ENCODE measurements at regions not wholly inside any gene's neighbourhood (a gene's known extent, or its start where the extent isn't known, plus 50 kb on each side); places are given as distances from the start of the nearest gene placed in this dataset.

DNA sequence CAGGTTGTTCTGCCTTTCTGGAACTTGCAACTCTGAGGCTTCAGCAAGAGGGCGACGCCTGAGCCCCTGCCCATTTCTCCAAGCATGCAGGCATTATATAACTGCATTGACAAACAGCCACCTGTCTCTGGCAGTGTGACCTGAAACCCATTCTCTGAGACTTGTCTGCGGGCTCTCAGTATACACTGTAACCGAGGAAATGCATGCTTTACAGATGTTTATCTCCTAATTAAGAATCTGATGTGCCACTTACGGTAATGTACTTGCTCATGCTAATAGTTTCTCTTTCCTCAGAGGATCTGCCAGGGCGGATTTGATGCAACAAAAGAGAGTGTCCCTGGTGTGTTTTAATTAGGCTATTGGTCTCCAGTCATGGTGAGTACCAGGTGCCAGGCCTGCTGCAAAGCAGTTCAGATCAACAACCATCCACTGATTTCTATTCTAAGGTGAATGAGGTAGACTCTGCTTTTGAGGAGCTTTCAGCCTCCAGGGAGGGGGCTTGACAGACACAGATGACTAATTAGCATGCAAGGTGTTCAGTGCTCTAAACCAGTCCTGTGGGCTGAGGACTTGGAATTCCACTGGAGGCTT lies 593.7 kb upstream of the KLF4 start:
- DNase-seq = no peak

DNA sequence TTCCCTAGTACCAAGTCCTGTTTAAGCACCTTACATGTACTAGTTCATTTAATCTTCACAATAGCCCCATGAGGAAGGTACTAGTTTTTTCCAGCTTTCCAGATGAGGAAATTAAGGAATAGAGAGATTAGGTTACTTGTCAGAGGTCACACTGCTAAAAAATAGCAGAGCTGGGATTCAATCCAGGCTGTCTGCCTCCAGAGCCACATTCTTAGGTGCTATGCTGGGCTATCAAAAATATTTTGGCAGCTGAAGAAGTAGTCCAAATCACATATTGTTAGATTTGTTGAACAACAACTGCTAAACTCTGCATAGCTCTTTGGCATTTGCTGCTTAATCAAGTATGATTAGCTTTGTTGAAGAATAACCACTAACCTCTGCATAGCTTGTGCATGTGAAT lies 591.5 kb upstream of the KLF4 start:
- DNase-seq = no peak

DNA sequence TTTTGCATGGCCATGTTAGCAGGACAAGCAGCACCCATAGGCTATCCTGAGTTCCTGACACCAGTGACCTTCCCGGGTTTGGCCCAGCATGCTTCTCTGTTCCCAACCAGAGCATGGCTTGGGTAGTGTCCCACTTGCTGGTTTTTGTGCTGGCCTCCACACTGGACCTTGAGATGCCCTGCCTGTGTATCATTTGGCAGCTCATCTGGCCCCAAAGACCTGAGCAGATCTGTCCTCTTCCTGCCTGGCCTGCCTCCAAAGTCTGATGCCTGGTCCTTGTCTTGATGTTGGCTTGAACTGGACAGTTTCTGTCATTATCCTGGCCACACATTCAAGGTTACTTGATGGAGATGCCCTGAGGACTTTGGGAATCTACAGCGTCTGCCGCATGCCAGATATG lies 590.7 kb upstream of the KLF4 start:
- DNase-seq = no peak

DNA sequence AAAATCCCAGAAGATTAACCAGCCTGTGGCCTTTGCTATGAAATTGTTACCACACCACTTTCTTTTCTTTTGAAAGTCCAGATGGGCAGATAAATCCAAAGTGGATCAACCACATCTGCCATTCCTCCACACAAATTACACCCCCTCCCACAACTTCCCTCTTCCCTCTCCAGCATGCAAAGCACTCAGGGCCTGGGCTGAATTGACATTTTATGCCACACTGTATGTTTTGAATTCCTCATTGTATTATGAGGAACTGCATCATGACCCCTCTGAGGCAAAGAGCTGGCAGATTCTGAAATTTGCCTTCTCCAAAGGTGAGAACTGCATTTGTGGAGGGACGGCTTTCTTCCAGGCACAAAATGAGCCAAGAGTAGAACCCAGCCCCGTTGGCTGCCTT lies 589.2 kb upstream of the KLF4 start:
- DNase-seq = no peak

DNA sequence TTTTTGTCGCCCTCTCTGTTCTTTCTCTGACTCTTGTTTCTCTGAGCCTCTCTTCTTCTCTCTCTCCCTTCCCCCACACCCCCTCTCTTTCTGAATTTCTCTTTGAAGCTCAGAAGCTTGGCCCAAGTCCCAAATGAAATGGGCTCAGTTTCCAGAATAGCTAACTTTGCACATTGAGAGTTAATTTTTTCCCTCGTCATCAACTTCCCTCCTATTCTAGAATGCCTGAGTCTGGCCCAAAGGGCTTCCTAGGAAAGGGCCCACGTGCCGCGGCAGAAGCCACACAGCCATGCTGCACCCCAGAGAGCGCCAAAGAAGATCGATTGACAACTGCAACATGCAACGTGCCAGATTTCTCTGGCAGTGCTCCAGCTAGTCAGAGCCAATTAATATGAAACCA lies 588.8 kb upstream of the KLF4 start:
- DNase-seq = no peak

DNA sequence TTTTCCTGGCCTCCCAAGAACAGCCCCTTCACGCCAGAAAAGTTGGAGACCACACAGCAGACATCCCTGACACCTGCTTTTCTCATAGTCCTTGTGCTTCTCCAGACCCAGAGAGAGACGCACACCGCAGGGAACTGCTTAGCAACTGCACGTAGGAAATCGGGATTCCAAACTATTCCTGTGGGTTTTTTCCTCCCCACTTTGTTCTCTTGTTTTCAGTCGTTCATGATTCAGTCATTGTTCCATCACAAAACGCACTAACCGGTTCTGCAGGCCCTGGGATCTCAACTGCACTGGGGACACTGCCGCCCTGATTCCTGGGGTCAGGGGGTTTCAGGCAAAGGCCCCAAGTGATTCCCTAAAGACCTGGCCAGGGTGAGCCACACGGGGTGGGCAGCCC lies 588.0 kb upstream of the KLF4 start:
- DNase-seq = no peak

DNA sequence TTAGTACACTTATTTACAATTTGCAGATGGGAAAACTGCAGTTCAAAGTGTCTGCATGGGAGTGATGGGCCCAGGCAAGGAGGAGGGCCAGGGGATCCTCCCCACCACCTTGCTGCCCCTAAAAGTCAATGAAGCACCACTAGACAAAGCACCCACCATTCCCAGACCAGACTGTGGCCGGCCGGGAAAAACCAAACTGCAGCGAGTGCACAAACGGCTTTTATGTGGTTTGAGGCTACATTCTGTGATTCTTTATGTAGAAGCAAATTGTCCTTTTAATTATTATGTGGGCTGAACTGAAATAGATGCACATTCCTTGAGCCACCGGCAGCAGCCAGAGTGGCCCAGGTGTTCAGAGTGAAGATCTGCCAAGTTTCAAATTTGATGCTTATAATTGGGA lies 585.3 kb upstream of the KLF4 start:
- DNase-seq = no peak

DNA sequence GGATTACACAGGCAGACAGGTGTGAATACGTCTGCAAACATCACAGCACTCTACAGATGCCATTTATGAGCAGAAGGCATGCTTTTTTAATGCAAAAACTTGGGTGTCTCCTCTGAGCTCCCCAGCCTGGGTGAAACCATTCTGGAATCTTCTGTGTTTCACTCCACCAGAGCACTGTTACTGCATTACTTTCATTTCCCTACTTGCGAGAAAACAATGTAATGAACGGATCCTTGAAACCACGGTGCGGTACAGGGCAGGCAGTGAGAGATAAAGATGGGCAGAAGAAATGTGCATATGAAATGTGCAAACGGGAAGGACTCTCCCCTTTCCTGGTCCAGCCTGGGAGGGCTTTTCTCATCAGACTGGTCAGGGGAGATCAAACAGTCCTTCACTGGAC lies 584.3 kb upstream of the KLF4 start:
- DNase-seq = no peak

DNA sequence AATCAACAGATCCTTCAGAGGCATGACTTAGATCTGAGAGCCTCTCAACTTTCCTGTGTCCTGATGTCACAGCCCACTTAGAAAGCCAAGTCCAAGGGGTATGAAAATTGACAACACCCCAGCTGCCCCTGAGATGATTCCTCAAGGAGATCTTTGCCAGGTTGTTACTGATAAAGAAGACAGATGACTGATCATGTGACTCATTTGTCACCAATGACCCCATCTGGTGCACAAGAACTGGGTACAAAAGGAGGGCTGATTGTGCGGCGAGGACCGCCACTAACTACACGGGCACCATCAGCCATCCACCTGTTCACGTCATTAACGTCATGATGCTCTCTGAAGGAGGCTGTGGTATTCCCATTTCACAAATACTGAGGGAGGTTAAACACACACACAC lies 583.2 kb upstream of the KLF4 start:
- no peak for DNase-seq

DNA sequence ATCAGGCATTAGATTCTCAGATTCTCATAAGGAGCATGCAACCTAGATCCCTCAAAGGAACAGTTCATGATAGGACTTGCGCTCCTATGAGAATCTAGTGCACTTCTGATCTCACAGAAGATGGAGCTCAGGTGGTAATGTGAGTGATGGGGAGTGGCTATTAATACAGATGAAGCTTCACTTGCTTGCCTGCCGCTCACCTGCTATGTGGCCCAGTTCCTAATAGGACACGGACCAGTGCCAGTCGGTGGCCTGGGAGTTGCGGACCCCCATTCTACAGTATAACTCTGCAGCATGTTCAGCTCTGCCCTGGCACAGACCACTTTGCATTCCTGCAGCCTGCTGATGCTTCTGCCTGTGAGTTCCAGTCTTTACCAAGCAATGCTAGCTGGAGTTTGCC lies 581.3 kb upstream of the KLF4 start:
- no peak for DNase-seq

DNA sequence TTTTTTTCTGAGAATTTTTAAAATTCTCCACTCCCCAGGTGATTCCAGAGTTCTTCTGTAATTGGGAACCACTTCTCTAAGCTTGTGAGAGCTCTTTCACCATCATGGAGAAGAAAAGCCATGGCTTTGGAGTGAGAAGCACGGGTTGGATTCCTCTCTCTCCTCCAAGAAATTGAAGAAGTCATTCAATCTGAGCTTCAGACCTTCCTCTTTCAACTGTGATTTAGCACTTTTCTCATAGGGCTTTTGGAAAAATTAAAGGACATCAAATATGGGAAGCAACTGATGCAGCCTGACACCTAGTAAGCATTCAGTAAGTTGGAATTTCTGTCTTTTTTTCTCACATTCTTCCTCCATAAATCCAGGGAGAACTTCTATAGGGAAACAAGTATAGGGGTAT lies 580.4 kb upstream of the KLF4 start:
- no peak for DNase-seq

DNA sequence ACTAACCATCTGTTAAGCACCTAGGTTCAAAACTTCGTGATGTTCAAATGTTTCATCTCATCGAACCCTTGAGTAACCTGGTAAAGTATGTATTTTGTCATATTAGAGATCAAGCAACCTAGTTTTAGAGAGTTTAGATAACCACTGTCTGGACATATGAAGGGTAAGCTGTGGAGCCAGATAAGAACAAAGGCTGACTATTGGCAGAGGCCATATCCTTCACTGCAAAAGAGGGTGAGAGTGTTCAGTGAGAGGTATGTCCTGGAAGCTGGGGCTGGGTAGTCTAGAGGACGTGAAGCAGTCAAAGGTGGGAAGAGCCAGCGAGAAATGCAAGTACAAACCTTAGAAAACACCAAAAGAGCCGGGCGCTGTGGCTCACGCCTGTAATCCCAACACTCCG lies 573.1 kb upstream of the KLF4 start:
- no peak for DNase-seq

DNA sequence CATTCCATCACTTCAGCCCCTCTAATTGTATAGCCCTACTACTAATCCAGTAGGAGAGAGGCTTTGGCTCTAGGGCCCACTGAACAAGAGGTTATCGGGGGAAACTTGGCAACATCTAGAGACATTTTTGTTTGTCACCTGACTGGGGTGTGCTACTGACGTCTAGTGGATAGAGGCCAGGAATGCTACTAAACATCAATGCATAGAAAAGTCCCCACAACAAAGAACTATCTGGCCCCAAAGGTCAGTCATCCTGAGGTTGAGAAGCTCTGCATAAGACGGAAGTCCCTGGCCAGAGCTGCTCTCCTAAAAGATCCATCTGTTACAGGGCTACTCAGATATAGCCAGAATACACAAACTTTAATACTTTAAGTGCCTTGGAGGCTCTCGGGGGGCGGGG lies 570.6 kb upstream of the KLF4 start:
- DNase-seq = no peak

DNA sequence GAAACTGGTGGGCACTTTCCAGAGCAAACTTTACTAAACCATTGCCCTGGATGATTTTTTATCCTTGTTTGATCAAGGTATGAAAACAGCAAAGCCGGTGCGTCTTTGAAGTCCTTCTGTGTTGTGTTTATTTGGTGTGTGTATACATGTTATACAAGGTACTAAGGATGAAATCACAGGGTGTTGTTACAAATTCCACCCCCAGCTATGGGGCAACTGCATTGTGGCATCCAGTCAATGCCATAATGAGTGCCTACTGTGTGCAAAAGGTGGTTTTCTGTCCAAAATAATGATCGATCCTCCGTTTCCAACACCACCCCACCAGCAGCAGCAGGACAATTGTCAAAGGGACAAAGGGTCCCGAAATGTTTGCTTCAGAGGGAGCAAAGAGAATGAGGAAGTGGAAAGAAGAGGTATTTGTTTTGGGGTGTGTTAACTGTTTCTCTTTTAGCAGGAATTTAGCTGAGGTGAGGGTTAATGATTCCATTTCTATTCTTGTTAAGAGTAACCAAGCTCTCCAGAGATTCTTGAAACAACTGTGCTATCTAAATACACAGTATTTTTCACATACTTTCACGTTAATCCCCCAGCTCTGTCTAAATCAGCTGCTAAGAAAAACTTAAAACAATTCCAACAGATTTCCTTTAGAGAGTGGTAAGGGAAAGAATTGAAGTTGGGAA lies 568.7 kb upstream of the KLF4 start:
- DNase-seq = no peak

DNA sequence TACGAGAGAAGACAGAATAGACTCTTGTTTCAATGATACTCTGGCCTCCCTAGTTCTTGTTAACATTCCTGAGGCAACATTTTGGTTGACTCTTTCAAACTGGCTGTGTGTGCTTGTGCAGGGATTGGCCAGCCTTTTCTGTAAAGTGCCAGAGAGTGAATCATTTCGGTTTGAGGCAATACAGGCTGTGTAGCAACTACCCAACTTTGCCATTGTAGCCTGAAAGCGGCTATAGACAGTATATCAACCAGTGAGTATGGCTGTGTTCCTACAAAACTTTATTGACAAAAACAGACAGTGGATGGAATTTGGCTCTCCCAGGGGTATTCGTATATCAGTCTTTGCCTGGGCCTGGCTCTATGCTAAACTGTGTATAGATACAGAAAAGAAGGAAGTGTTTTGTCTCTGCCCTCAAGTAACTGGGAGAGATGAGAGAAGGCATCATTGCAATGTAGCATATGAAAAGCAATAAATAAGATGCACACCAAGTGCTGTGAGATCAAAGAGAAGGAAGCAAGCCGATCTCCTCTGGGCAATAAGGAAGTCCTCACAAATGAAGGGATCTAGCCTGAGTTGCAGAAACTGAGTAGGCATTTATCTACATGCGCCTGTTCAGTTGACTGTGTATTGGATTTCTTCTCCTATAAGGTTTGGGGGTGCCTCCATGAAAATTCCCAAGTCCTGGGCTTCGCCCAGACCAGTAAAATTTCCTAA lies 568.0 kb upstream of the KLF4 start:
- DNase-seq = no peak

DNA sequence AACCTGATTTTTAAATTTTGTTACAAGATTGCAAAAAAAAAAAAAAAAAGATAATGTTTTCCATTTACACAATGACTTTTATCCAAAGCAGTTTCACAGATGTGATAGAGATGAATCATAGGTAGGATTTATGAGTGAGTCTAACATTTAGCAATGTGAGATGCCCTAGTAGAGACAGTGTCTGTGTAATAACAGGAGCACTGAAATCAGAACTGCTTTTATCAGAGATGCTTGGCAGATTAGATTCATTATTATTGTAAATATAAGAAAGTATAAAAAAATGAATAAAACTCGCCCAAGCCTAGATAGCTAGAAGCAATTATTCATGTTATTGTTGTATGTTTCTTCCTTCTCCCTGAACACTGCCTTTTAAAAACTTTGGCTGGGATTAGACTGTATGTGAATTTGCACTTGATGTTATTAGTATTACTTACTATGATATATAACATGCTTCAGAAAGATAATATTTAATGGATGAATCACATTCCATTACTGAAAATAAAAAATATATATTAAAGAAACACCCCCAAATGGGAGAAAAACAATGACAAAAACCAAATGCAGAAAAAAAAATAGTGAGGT lies 567.3 kb upstream of the KLF4 start:
- no peak for DNase-seq

DNA sequence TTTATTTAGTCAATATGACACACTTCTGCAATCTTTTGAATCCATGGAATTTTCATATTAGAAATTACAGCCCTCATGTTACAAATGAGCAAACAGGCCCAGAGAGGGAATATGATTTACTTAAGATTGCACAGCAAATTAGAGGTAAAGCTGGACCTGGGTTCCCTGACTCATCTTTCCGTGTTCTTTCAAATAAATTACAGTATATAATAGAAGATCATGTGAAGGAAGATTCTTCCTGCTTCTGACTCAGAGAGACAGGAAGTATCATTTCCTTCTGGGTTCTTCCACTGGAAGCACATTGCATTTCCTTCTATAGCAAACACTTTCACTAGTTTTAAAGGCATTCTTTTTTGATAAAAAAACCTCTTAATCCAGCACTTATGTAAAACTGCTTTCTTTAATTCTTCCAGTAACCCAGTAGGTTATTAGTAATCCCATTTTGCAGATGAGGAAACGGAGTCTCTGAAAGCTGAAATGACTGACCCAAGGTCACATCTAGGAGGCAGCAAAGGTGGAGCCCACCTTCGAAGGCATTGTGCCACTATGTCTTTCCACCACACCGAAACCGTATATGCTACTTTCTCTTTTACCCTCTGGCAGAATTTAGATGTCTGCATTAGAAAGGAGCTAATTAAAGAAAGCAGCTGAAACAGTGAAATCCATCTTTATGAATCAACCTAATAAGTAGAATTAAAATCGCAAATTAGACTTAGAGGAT lies 566.7 kb upstream of the KLF4 start:
- no peak for DNase-seq

DNA sequence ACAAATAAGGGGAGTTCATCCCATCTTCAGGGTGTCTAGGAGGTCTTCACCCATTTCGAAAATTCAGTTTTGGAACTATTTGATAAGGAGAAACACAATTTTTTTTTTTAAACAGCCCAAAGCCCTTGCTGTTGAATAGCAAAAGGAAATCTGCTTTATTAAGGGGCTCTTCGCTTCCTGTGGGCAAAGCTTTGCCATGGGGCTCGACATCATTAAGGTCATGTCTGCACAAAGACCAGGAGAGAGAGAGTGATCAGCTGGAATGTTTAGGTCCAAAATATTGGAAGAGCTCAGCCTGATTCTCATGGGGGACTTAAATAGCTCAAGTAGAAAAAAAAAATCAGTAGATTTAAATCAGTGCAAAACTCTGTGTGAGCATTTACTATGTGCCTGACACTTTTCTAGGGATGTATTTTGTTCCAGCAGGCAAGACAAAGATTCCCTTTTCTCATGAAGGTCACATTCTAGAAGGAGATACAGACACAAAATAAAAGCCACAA lies 564.6 kb upstream of the KLF4 start:
- no peak for DNase-seq

DNA sequence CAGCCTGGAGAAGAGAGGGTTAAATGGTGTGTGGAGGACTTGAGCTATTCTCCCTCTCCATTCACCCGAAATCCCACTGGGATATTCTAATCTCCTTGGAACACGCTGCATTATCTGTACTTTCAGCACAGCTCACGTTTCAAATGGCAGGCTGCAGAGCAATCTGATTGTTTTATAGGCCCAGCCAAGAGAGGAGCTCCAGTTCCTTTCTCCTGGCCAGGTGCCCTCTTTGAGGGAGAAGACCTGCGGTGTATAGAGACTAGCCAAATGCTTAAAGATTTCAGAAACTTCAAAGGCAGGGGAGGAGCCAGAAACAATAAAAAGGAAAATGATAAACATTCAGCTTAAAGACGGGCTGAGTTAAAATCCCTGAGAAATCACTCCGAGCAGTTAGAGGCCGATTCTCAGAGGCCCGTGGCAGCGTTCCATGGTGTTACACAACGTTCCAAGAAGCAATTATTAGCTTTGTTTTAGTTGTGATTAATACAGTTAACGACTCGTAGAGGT lies 564.0 kb upstream of the KLF4 start:
- DNase-seq = no peak

DNA sequence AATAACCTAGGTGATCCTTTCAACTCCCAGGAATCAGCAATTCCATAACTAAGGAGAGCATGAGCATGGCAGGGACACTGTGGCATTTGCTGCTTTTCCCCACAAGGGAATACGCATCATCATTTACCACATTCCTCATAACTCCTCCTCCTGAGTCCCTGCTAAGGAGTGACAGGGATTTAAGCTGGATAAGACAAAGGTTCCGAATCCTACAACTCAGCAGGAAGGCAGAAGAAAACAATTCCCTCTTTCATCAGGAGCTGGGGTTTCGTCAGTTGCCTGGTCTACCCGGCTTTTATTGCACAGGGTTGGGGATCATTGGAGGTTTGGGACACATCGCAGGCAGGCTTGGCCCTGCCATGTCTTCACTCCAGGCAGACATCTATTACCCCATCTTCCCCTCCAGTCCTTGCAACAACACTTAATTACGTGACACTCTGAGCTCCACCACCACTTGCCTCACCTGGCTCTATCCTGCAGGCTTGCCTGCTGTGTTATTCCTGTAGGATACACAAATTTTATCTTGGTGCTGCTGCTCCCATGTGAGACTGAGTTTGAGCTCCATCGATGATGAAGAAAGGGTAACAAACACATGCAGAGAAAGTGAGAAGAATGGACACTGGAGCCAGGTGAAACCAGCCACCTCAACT lies 563.0 kb upstream of the KLF4 start:
- DNase-seq = no peak

DNA sequence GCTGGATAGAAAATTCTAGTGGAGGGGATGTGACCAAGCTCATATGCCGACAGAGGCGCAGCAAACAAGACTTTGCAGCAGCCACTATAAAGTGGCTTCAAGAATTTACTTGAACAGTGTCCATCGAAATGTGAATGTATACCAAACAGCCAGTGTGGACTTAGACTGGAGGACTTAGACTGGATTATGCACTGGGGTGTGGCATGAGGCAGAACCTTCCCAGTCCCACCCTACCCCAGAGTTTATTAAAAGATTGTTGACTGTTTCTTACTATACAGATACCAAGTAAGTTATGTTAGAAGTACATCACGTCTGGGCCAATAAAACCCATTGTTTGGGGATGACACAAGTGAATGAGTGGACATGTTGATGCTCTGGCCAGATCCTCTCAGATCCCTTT lies 561.3 kb upstream of the KLF4 start:
- no peak for DNase-seq

DNA sequence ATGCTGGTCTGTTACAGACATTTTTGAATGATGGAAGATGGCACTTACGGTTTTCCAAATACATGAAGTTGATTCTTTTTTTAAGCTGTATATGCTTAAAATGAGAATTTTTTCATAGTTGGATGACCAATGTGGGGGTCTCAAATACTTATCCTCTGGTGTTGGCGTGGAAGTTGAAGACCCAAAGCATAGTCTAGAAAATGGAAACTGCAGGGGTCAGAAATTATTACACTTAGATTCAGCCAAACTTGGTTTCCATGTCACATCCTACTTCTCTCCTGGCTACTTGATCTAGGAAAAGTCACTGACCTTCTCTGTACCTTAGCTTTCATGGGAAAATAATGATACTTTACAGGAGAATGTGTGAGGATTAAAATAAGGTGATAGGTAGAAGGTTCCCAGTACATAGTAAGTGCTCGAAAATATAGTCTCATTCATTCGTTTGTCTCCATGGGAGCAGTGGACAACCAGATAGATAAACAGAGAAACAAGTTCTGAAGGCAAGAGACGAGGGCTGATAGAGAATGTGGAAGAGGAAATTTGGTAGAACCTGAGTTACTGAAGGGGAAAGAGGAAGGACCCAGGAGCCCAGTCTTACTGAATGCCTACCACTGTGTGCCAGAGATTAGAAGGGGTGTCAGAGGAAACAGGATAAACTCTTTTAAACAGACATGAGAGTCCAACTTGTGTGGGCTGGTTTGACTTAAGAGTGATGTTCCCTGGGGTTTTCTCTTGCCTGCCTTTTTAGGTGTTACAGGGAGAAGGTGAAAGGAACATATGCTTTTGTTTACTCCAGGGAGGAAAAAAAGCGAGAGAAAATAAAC lies 560.3 kb upstream of the KLF4 start:
- DNase-seq = no peak

Measured in activated CD4-positive, alpha-beta T cell treated with anti-CD3 and anti-CD28 coated beads, Interleukin-2, amount 50 U/mL, for 16 hours (primary cell).